ENCODE measurements at regions not wholly inside any gene's neighbourhood (a gene's known extent, or its start where the extent isn't known, plus 50 kb on each side); places are given as distances from the start of the nearest gene placed in this dataset.

GRCh38 chr15:29386523-29386922, 116.9 kb upstream of the NSMCE3 start:
- no peak overlapping the region for H3K4ac ChIP-seq (ENCODE audit: low read depth, low read length)
- no peak overlapping the region for H3K27ac ChIP-seq (ENCODE audit: insufficient read length, low read depth, low read length)
- no peak overlapping the region for H3K9ac ChIP-seq (ENCODE audit: extremely low read depth, insufficient read length, low read length)
- H4K20me1 ChIP-seq (ENCODE audit: control insufficient read depth, insufficient read depth, insufficient read length), result no peaks in the 10 kb centered on the region
- no peak for TF ChIP-seq CTCF (conservative IDR thresholded peaks at IDR 0.05)
- no peaks in the 10 kb centered on the region for H3K4me1 ChIP-seq (ENCODE audit: insufficient read depth, low read length)
- no peak for DNase-seq
- H3K4me2 ChIP-seq (ENCODE audit: insufficient read depth, insufficient read length, low read length), result no peak overlapping the region
- H2BK15ac ChIP-seq (ENCODE audit: low read depth, low read length), result no peak overlapping the region
- Mint-ChIP-seq H3K27me3 (ENCODE audit: low read depth) (no peaks in the 10 kb centered on the region; the same call in 1 of the 2 replicates), H3K36me3 (ENCODE audit: insufficient read depth in 1 of 3, low read depth in 3 of 3) (peaks cover 0 to 2% (median 0%) of the 10 kb centered on the region in 3 experiments; a peak in 1 of 7 replicates), H3K9me3 (peaks cover 3% of the 10 kb centered on the region in 2 experiments; a peak in 3 of 5 replicates), H3K4me1 (peaks cover 2 to 6% of the 10 kb centered on the region in 2 experiments; a peak in 2 of 4 replicates), H3K27ac (no peak overlapping the region), H3K4me3 (no peak overlapping the region)
- H4K91ac ChIP-seq (ENCODE audit: insufficient read length, low read depth, low read length), result no peak overlapping the region
- H2BK12ac ChIP-seq (ENCODE audit: insufficient read length, low read depth, low read length), result no peak overlapping the region
- H3K79me2 ChIP-seq (ENCODE audit: insufficient read depth, low read length), result no peaks in the 10 kb centered on the region; the same call in 1 of the 2 replicates
- H2AFZ ChIP-seq (ENCODE audit: low read length), result no peak overlapping the region
- H3K56ac ChIP-seq (ENCODE audit: insufficient read length, low read depth, low read length), result no peak overlapping the region
- no peak overlapping the region for H2BK120ac ChIP-seq (ENCODE audit: low read depth, low read length, poor library complexity, severe bottlenecking)
- H3K18ac ChIP-seq (ENCODE audit: insufficient read length, low read depth, low read length), result no peak overlapping the region
- no CpG with 5 or more reads among the region's 6 CpGs for whole genome bisulfite sequencing (ENCODE audit: extremely low coverage, insufficient read length, low lambda C conversion rate)
- no peak overlapping the region for H3T11ph ChIP-seq (ENCODE audit: low read length)
- H3K9me3 ChIP-seq (ENCODE audit: control insufficient read depth, low read depth, low read length), result no peaks in the 10 kb centered on the region
- no peaks in the 10 kb centered on the region for H3K27me3 ChIP-seq (ENCODE audit: insufficient read depth, low read length)
- no peaks in the 10 kb centered on the region for H3K23me2 ChIP-seq (ENCODE audit: insufficient read length, low read depth, low read length, poor library complexity, severe bottlenecking)
- H3K79me1 ChIP-seq (ENCODE audit: insufficient read depth, low read depth, low read length, poor library complexity, severe bottlenecking), result peaks cover 3% of the 10 kb centered on the region
- no peak overlapping the region for H4K8ac ChIP-seq (replicated peaks; ENCODE audit: insufficient read length, low read depth, low read length)
- no peak overlapping the region for H3K23ac ChIP-seq (ENCODE audit: insufficient read length, low read depth, low read length)
- H2BK5ac ChIP-seq (ENCODE audit: insufficient read length, low read length), result no peak overlapping the region
- H4K5ac ChIP-seq (ENCODE audit: insufficient read length, low read depth, low read length), result no peak overlapping the region
- no peak overlapping the region for H2BK20ac ChIP-seq (ENCODE audit: low read depth, low read length, poor library complexity, severe bottlenecking)
- H2AK5ac ChIP-seq (ENCODE audit: insufficient read length, low read length), result no peak overlapping the region
- no peak overlapping the region for H3K14ac ChIP-seq (ENCODE audit: insufficient read depth, low read length)

Measured in H9 (cell line).